HG03060 (cell line): ENCODE measurements at regions not wholly inside any gene's neighbourhood (a gene's known extent, or its start where the extent isn't known, plus 50 kb on each side); places are given as distances from the start of the nearest gene placed in this dataset.
"Not testable (repeated sequence)": the region's sequence is repeated elsewhere in the genome, so short reads cannot be mapped to it uniquely, and the experiment has no call there.

Experiments
- ATAC-seq: cut with Tn5 transposase; IDR thresholded peaks from one replicate; pipeline ENCODE4 v1.9.1; 2021; ENCODE audit warnings: low read depth, moderate number of reproducible peaks; ENCODE audit not compliant: unreplicated experiment

- ATAC-seq: no peak
These were observed 361.8 kb downstream of the KCNRG start for GRCh38 chr13:50376895-50377575.

DNA sequence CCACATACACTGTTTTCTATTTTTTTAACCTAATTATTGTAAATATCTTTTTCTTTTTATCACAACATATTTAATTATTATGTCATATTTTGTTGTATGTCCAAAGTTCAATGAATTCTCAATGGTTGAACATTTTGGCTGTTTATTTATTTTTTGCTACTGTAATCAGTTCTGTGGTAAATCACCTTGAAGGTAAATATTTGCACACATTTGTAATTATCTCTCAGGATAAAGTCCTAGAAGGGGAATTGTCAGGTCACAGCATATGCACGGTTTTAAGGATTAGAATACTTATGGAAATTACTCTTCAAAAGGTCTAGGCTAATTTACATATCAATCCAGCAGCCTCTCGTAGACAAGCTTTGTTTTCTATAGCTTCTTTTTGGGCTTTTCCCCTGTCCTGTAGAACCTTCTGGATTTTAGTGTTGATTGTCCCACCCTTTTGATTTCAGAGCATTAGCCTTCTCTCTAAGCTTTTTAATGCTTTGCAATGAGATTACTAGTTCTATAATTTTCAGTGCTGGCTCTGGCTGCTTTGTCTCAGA is 362.6 kb downstream of the KCNRG start:
- ATAC-seq: no peak

DNA sequence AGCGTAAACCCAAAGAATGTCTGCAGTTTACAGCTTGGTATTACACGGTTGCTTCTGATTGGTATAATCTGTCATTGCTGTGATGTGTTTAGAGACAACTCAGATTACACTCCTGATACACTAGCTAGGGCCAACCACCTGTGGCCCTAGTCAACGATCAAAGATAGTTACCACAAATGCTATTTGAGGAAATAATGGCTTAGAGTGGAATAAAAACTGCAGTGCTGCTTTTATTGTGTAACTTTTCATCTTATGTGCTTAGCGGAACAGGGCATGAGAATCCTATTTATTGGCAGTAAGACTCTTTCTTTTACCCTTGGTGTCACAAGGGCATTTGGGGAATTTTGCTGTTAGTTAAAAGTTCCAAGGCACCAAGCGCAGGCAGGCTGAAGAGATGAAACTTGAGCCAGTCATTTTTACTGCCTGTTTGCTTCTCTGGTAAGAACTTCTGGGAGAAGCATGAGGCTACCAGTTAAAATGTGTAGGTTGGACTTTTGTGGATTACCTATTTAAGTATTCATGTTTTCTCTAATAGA is 363.3 kb downstream of the KCNRG start:
- no peak for ATAC-seq

DNA sequence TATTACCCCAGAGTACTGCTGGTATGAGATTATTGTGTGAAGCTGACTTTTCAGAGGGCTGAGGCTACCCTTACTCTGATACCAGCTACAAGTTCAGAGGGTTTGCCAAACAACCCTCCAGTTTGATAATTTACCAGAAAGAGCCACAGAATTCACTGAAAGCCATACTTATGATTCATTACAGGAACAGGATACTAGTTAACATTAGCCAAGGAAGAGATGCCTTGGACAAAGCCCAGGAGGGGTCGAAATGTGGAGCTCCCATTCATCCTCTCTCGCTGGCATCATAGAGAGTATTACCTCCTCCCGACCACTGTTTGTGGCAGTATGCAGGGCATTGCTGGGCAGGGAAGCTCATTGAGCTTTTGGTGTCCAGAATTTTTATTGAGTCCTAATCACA is 364.3 kb downstream of the KCNRG start:
- no peak for ATAC-seq

DNA sequence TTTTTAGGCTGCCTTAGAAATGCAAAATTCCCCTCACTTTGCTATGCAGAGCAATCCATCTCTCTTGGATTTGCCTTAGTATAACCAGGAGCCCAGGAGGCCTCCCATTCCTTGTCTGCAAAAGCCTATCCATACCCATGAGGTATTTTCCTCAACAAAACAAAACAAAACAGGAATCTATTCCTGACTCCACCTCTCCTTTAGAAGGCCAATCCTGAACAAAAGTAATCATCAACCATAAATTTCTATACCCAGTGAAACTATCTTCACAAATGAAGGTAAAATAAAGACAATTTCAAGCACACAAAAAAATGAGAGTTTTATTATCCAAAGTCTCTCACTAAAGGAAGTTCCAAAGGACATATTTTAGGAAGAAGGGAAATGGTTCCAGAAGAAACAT is 365.7 kb downstream of the KCNRG start:
- no peak for ATAC-seq

DNA sequence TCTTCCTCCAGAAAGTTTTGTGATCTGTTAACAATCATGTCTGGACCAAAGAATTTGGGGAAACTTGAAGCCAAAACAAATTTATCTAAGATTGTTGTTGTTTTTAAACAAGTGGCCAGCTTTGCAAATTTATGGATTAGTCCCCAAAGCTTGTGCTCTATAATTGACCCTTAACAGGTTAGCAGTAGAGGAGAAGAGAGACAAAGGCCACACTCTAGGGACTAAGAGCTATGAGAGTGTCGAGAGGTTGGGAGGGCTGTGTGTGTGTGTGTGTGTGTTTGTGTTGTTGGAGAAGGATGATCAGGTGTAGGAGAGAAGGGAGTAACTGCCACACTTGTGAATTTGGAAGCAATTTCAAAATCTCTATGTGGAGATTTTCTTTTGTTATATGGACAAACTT is 367.3 kb downstream of the KCNRG start:
- no peak for ATAC-seq

DNA sequence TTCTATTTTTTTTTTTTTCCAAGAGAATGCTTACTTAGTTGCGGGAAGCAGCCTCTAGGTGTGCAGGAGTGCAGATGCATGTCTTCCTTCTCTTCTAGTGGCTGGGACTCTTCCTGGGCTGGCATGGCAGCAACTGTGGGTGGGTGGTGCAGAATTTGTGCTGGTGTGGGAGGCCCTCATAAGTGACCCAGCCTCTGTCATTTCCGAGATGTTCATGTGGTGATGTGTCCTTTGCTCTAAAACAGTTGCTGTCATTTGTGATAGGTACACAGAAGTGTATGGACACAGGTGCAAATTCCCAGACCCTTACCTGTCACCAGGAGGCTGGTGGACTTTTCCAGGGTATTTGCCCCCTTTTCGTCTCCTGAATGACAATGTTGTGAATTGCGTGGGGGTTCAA is 367.7 kb downstream of the KCNRG start:
- ATAC-seq: no peak

- ATAC-seq: no peak
These were observed 369.5 kb downstream of the KCNRG start for GRCh38 chr13:50384724-50385123.

- no peak for ATAC-seq
These were observed 371.4 kb downstream of the KCNRG start for GRCh38 chr13:50386541-50387050.

- no peak for ATAC-seq
These were observed 371.9 kb downstream of the KCNRG start for GRCh38 chr13:50387051-50387581.

- ATAC-seq: no peak
These were observed 373.2 kb downstream of the KCNRG start for GRCh38 chr13:50388481-50388880.

GRCh38 chr13:50389726-50390125 is 374.5 kb downstream of the KCNRG start:
- ATAC-seq: no peak

- no peak for ATAC-seq
These were observed 375.4 kb downstream of the KCNRG start for GRCh38 chr13:50390503-50391248.

DNA sequence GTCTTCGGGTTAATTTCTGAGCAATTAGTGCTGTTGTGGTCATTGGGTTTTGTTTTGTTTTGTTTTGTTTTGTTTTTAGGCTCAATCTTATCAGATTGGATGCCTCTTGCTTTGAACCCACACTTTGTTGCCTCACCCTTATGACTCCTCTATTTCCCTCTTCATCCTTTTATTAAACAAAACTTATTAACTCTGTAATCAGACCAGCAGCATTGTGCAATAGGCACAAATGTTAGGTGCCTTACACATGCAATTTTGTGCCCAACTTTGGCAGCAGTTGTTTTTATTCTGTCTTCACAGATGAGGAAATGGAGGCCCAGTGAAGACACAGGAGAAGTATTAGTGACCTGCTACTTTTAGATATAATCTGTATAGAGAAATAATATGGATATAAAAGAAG is 377.7 kb downstream of the KCNRG start:
- ATAC-seq: no peak

DNA sequence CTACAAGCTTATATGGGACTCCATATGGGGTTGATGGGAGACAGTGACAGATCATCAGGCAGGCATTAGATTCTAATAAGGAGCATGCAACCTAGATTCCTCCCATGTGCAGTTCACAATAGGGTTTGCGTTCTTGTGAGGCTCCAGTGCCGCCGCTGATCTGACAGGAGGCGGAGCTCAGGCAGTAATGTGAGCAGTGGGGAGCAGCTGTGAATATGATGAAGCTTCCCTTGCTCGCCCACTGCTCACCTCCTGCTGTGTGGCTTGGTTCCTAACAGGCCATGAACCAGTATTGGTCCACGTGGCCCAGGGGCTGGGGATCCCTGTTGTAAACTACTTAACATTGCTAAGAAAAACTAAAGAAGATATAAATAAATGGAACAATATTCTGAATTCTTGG is 378.4 kb downstream of the KCNRG start:
- ATAC-seq: no peak

GRCh38 chr13:50396001-50396400 is 380.8 kb downstream of the KCNRG start:
- no peak for ATAC-seq

DNA sequence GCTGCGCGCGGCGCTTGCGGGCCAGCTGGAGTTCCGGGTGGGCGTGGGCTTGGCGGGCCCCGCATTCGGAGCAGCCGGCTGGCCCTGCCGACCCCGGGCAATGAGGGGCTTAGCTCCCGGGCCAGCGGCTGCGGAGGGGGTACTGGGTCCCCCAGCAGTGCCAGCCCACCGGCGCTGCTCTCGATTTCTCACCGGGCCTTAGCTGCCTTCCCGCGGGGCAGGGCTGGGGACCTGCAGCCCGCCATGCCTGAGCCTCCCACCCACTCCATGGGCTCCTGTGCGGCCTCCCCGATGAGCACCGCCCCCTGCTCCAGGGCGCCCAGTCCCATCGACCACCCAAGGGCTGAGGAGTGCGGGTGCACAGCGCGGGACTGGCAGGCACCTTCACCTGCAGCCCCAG is 381.4 kb downstream of the KCNRG start:
- not testable (repeated sequence) for ATAC-seq

GRCh38 chr13:50400035-50400726 is 384.9 kb downstream of the KCNRG start:
- no peak for ATAC-seq

- ATAC-seq: no peak
These were observed 385.8 kb downstream of the KCNRG start for GRCh38 chr13:50401049-50401505.

DNA sequence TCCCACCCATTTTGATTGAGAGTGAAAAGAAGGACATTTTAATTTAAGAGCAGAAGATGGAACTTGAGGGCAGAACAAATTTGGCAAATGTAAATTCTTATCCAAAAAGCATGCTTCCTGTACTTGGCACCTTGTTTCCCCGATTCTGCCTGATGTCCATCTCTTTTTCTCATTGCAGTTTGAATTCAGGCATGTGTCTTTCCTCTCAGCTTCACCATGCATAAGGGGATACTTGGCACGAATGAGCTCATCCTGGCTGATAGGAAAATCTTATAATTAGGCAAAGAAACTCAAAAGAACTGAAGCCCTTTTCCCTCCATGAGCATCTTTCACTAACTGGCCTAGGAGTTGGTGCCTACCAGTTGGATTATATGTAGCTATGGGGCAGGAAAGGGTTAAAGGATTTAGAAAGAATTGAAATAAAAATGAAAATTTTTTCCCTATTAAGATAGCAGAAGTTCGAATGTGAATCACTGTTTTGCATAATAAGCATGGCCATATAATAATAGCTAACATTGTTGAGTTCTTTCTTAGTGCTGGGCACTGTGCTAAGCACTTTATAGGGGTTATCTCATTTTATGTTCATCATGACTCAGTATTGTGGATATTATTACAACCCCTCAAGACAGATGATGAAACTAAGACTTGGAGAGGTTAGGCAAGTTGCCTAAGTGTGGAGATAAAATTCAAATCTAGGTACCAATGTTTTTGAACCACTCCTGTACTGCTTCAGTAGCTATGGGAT is 386.6 kb downstream of the KCNRG start:
- no peak for ATAC-seq
